GM10248 (cell line): ENCODE measurements at regions not wholly inside any gene's neighbourhood (a gene's known extent, or its start where the extent isn't known, plus 50 kb on each side); places are given as distances from the start of the nearest gene placed in this dataset.

ENCODE experiments used
- CTCF ChIA-PET: fragments of 300-600 bp; sonication (Branson Sonifier 250); formaldehyde crosslinking; extraction: SDS; loops from one replicate; lab custom pipeline; 2021; ENCODE audit warnings: antibody characterized with exemption; lab: Yijun Ruan, JAX
- POLR2A ChIA-PET: fragments of 350-650 bp; sonication (Branson Sonifier 250); formaldehyde crosslinking; extraction: SDS; loops from one replicate; lab custom pipeline; 2020; ENCODE audit warnings: antibody characterized with exemption; lab: Yijun Ruan, JAX
- DNase-seq: peaks from one replicate; pipeline ENCODE4 v3.0.0; 2012; ENCODE audit errors: extremely low spot score
- TF ChIP-seq, protein P1 (sequence below): IDR thresholded peaks from 2 replicates; pipeline ENCODE4 v1.5.1; 2012; ENCODE audit warnings: mild to moderate bottlenecking, low read depth; ENCODE audit errors: extremely low read depth, missing control alignments, control extremely low read depth

DNA sequence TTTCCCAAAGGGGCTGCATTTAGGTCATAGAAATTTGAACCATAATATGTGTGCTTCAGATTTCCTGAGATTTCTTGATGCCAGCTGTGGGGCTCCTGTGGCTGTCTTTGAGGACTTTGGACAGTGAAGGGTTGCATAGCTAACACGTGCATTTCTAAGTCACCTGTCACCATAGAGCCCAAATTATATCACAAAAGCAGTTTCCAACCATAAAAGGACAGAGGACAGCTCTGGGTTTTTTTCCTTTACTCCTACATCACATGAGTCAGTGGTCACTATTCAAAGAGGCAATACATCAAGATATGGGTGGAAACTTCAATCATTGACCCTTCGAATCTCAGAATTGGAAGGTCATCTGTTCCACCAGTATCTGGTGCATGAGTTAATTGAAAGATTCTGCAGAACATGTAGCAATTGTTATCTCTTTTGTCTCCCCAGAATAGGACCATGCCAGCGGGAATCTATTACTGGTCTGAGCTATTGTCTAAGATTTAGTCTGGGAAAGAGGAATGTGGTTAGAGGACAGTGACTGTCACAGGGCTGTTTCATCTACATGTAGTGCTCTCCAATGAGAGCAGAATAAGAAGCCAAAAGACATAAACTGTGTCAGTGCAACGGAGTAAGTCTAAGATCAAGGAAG is 133.5 kb downstream of the AASDH start:
- no peak for DNase-seq
- TF ChIP-seq, protein P1, sequence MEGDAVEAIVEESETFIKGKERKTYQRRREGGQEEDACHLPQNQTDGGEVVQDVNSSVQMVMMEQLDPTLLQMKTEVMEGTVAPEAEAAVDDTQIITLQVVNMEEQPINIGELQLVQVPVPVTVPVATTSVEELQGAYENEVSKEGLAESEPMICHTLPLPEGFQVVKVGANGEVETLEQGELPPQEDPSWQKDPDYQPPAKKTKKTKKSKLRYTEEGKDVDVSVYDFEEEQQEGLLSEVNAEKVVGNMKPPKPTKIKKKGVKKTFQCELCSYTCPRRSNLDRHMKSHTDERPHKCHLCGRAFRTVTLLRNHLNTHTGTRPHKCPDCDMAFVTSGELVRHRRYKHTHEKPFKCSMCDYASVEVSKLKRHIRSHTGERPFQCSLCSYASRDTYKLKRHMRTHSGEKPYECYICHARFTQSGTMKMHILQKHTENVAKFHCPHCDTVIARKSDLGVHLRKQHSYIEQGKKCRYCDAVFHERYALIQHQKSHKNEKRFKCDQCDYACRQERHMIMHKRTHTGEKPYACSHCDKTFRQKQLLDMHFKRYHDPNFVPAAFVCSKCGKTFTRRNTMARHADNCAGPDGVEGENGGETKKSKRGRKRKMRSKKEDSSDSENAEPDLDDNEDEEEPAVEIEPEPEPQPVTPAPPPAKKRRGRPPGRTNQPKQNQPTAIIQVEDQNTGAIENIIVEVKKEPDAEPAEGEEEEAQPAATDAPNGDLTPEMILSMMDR = no peak
- CTCF ChIA-PET = no interaction called here
- POLR2A ChIA-PET = no interaction called here

DNA sequence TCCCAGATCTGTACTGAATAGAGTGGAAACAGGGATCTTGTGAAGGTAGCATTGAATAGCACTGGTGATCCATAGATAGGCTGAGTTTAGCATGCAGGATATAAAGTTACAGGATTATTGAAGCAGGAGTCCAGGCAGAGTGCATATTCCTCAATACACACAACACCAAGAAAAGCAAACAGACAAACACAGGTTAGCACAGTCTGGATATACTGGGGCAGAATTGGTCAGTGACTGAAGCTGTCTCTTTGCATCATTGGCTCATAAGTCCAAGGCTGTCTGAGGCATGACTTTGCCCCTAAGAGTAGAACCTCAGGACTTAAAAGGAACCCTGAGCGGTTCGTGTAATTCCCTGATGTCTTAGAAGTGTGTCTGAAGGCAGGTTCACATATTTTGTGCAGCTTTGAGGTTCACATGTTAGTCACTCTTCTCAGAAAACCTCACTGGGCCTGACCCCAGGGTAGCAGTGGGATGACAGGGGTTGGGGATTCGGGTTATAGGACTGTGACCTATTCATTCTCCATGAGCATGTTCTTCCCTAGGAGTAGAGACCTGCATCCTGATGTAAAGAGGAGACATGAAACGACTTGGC is 134.6 kb downstream of the AASDH start:
- TF ChIP-seq, protein P1 = no peak
- POLR2A ChIA-PET = no interaction called here
- DNase-seq = no peak
- CTCF ChIA-PET = no interaction called here

DNA sequence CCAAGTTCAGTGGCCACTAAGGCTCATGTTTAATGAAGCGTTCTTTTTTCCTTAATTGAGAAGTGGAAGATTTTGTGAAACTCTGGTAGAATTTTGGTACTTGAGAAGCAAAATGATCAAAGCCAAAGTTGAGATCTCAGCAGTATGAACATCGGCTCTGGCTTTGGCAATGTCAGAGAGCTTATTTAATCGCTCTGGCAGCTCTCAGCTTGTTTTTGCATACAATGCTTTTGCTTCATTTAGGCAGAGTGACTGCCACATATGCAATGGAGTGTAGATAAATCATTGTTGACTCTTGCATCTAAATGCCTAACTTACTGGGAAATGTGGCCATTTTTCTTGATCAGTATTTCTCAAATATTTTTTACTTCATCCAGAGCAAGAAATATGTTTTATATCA is 135.7 kb downstream of the AASDH start:
- CTCF ChIA-PET = interaction anchor here (1.6 kb wide), 1 partner anchor 10 kb away, joined by 6 read pairs; no protein-coding TSS in a partner anchor

DNA sequence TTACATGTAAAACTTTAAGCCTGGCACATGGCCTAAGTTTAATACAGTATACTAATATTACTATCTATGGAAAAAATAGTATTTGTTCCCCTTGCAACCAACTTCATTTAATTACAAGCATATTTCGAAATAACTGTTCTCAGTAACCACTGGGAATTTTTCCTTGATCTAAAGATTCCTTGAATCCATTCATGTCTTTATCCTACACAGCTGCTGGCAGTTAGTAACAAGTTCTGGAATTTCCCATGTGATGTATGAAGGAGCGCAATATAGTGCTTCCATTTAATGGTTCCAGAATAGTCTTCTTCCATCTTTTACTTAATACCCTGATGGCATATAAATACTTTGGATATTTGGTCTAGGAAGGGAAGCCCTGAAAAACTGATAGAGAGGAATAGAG is 136.5 kb downstream of the AASDH start:
- ChIA-PET CTCF (interaction anchor here (1.6 kb wide), 1 partner anchor 9 kb away, joined by 6 read pairs; no protein-coding TSS in a partner anchor), POLR2A (no interaction called here)
- TF ChIP-seq, protein P1 = no peak
- DNase-seq = no peak

More for the DNA sequence above, 135.7 kb downstream of the AASDH start:
- POLR2A ChIA-PET = no interaction called here
- DNase-seq = no peak
- TF ChIP-seq, protein P1 = no peak

DNA sequence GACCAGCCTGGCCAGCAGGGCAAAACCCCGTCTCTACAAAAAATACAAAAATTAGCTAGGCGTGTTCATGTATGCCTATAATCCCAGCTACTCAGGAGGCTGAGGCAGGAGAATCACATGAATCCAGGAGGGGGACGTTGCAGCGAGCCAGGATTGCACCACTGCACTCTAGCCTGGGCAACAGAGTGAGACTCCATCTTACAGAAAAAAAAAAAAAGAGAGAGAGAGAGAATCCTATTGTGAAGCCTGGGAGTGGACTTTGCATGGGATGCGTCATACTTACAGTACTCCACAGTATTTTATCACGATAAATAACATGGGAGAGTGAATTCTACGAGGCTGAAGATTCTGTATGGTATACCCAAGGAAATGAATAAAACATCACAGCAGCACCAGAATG is 139.6 kb downstream of the AASDH start:
- DNase-seq = no peak
- ChIA-PET POLR2A (no interaction called here), CTCF (interaction anchor here (1.2 kb wide), 1 partner anchor 35 kb away, joined by 3 read pairs; no protein-coding TSS in a partner anchor)
- TF ChIP-seq, protein P1 = no peak

DNA sequence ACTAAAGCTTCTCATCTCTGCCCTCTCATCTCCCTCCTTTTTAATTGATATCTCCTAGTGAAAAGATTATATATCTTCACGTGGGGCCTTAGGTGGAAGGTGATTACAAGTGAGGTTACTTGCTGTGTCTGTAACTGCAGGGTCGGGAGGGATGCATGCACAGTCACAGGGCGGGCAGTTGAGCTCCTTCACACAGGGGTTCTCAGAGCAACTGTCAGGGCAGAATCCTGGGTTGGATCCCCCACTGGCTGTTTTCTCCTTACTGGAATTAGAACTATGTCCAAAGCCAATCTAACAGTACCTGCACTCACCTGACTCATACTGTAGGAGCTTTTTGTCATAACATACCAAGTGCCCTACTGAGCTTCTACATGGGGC is 141.1 kb downstream of the AASDH start:
- POLR2A ChIA-PET = no interaction called here

More for the DNA sequence above, 141.1 kb downstream of the AASDH start:
- no peak for DNase-seq
- TF ChIP-seq, protein P1 = no peak
- CTCF ChIA-PET = no interaction called here
